GM13977 (cell line): ENCODE measurements at regions not wholly inside any gene's neighbourhood (a gene's known extent, or its start where the extent isn't known, plus 50 kb on each side); places are given as distances from the start of the nearest gene placed in this dataset.

Experiments
- DNase-seq: peaks from one replicate; pipeline ENCODE4 v3.0.0; 2012; ENCODE audit warnings: low spot score
- in situ Hi-C: fragments of 300-500 bp; cut with MboI; formaldehyde crosslinking; loops from one replicate; pipeline ENCODE4 v1.12.0; 2022; ENCODE audit warnings: low sequenced_read_pairs, low pct_unique_long_range_greater_than_20kb, mixed read lengths, inconsistent platforms; ENCODE audit not compliant: unreplicated experiment
- TF ChIP-seq, protein P1 (sequence below): IDR thresholded peaks from 2 replicates; pipeline ENCODE4 v1.5.1; 2012; ENCODE audit warnings: mild to moderate bottlenecking, control low read depth; ENCODE audit not compliant: insufficient read depth; ENCODE audit errors: extremely low read depth, missing control alignments

DNA sequence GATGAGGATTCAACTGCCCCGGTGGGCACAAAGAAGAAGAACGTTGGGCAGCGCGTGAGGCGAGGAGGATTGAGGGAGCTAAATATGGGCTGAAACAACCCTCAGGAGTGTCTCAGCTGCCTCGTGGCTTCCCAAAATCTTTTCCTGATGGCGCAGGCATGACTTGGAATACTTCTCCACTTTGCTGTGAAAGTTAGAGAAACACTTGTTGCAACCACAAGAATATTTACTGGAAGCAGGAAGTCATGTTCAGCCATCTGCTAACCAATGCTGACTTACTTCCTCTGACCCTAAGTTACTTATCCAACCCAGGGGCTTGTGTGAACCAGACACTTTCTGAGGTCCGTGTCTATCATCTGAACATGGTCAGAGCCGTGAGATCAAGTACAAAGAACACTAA lies 148.8 kb downstream of the ARL4C start:
- in situ Hi-C loops, result no loop called here
- DNase-seq, result no peak
- TF ChIP-seq, protein P1, sequence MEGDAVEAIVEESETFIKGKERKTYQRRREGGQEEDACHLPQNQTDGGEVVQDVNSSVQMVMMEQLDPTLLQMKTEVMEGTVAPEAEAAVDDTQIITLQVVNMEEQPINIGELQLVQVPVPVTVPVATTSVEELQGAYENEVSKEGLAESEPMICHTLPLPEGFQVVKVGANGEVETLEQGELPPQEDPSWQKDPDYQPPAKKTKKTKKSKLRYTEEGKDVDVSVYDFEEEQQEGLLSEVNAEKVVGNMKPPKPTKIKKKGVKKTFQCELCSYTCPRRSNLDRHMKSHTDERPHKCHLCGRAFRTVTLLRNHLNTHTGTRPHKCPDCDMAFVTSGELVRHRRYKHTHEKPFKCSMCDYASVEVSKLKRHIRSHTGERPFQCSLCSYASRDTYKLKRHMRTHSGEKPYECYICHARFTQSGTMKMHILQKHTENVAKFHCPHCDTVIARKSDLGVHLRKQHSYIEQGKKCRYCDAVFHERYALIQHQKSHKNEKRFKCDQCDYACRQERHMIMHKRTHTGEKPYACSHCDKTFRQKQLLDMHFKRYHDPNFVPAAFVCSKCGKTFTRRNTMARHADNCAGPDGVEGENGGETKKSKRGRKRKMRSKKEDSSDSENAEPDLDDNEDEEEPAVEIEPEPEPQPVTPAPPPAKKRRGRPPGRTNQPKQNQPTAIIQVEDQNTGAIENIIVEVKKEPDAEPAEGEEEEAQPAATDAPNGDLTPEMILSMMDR, result no peak

DNA sequence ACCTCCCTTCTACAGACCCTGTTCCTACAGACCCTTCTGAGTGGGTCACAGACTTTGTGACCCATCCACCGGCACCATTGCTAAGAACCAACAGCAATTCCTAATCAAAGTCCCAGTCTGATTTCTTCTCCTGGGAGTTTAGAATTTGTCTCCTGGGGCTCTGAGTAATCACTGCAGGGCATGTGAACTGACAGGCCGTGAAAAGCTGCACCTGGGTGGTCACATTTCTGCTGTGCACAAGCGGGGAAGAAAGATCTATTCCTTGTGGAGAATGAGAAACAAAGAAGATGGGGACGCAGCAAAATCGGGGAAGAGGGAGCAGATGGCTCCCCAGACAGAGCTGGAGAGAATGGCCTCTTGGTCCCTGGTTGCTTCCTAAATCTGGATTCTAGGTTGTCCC lies 151.0 kb downstream of the ARL4C start:
- in situ Hi-C loops, result no loop called here
- no peak for DNase-seq
- TF ChIP-seq, protein P1, result no peak

- no peak for DNase-seq
- in situ Hi-C loops, result no loop called here
- TF ChIP-seq, protein P1, result no peak
These were observed 152.9 kb downstream of the ARL4C start for GRCh38 chr2:234344012-234344411.

- no peak for DNase-seq
- TF ChIP-seq, protein P1, result no peak
- in situ Hi-C loops, result no loop called here
These were observed 153.5 kb downstream of the ARL4C start for GRCh38 chr2:234343372-234343771.

DNA sequence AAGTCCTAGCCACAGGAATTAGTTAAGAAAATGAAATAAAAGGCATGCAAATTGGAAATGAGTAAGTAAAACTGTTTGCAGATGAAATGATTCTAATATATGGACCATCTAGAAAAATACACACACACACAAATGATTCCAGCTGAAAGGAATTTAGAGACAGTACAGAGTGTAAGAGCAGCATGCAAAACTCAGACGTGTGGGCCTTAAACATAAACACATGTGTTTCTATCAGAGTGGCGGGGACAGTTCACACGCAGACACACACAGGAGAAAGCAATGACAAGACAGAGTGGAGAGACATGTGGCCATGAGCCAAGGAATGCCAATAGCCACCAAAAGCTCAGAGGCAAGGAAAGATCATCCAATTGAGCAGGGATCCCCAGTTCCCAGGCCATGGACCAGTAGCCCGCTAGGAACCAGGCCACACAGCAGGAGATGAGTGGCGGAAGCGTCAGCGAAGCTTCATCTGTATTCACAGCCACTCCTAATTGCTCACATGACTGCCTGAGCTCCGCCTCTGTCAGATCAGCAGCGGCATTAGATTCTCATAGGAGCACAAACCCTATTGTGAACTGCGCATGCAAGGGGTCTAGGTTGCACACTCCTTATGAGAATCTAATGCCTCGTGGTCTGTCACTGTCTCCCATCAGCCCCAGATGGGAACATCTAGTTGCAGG lies 155.4 kb downstream of the ARL4C start:
- TF ChIP-seq, protein P1, result no peak
- in situ Hi-C loops, result no loop called here
- DNase-seq, result no peak

DNA sequence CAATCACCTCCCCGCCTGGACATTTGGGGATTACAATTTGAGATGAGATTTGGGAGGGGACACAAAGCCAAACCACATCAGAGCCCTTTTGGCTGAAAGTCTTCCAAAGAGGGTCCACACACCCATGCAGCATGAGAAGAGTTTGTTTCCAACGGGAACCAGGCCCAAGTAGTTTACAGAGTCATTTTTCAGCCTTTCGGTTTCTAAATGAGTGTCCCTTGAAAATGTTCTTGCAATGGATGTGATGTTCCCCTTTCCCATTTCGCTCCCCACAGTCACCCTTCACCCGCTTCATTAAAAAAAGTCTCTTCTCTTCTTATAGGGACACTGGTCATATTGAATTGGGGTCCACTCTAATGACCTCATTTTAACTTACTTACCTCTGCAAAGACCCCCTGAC lies 157.4 kb downstream of the ARL4C start:
- in situ Hi-C loops, result no loop called here
- no peak for DNase-seq
- TF ChIP-seq, protein P1, result no peak
